Heart left ventricle (tissue), 13 donors: ENCODE measurements at regions not wholly inside any gene's neighbourhood (a gene's known extent, or its start where the extent isn't known, plus 50 kb on each side); places are given as distances from the start of the nearest gene placed in this dataset.

Source experiments
- POLR2A ChIP-seq, 2 donors: fragments of 450-650 bp; IDR thresholded peaks; one replicate each; pipeline ENCODE4 v1.6.1; 2017; ENCODE audit warnings: antibody characterized with exemption in 2 of 2, mild to moderate bottlenecking in 2 of 2, moderate library complexity in 2 of 2
- TF ChIP-seq, protein P1 (sequence below), 12 donors: fragments of 200-600 bp; sonication (generic) in 4 of 12; IDR thresholded peaks; one replicate each; pipeline versions ENCODE4 v1.5.0 to v1.8.0; 2018 to 2022; ENCODE audit warnings: antibody characterized with exemption in 12 of 12, mild to moderate bottlenecking in 5 of 12
- donor health status: ischemic (EF 13 %, LVEDD 7.1; RV severe dilation, severe dysfunction).
- donor health status: DM: no; HTN: yes; CAD: no.
- donor health status: DM: no; HTN: no; CAD: no.
- donor health status: ischemic (EF 25% LVEDD 6.9; RV normal size, moderate dysfunction).
- donor health status: ischemic (EF 25% LVEDD 5.7; RV mildly dilated, moderate dysfunction).
- donor health status: ischemic (EF 35%, LVEDD 5.7; RV mildly dilated, moderate dysfunction).
- donor health status: nonischemic (EF 11% LVEDD 7.7; RV severe dilation, severe dysfunction).
- donor health status: DM: yes; HTN: yes; CAD: no.
- donor health status: PGD.
- donor health status: ischemic (EF 29% LVEDD 5.4; RV normal size, mild dysfunction).
- donor health status: nonischemic (EF 23%, LVEDD 6.1; RV moderate dilation, normal function).

DNA sequence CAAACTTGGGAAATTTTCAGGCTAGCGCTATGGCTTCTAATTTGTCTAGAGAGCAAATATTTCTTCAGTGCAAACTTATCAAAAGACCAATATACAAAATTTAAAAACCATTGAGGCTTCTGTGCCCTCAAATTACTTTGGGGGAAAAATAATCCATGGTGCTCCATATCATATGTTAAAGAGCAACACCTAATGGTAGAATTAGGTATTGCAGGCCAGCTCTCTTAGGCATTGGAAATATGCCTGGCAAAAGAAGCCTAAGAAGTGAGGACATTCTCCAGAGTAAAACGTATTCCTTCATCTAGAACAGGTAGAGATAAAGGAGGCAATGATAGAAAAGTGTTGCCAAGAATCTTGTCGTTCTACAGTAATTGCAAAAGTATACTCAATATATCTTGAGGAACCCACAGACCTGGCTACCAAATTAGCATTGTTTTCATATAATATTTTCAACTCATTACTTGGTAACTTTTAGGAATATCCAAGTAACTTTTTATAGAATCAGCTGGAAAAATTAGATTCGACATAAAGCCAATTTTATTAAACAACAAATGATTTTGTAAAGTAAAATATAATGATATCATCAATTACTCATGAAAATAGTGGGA, 401.1 kb downstream of the BCL11A start:
- TF ChIP-seq POLR2A (IDR thresholded peaks at IDR 0.05): no peak
- TF ChIP-seq, protein P1, sequence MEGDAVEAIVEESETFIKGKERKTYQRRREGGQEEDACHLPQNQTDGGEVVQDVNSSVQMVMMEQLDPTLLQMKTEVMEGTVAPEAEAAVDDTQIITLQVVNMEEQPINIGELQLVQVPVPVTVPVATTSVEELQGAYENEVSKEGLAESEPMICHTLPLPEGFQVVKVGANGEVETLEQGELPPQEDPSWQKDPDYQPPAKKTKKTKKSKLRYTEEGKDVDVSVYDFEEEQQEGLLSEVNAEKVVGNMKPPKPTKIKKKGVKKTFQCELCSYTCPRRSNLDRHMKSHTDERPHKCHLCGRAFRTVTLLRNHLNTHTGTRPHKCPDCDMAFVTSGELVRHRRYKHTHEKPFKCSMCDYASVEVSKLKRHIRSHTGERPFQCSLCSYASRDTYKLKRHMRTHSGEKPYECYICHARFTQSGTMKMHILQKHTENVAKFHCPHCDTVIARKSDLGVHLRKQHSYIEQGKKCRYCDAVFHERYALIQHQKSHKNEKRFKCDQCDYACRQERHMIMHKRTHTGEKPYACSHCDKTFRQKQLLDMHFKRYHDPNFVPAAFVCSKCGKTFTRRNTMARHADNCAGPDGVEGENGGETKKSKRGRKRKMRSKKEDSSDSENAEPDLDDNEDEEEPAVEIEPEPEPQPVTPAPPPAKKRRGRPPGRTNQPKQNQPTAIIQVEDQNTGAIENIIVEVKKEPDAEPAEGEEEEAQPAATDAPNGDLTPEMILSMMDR (IDR thresholded peaks at IDR 0.05): peak; percentile 33 to 74 (median 54)
